ENCODE measurements at regions not wholly inside any gene's neighbourhood (a gene's known extent, or its start where the extent isn't known, plus 50 kb on each side); places are given as distances from the start of the nearest gene placed in this dataset.

GRCh38 chr9:20043035-20043434 lies 254.2 kb upstream of the SLC24A2 start:
- Histone ChIP-seq H3K4me1 (no peaks in the 10 kb centered on the region), H3K4me2 (0 out of 3 replicates have a peak overlapping the region, but pooled peaks have one; percentile 23), H3K27ac (no peak overlapping the region), H3K9me3 (no peaks in the 10 kb centered on the region), H3K4me3 (no peak overlapping the region)
- WGBS (ENCODE audit: missing lambda C conversion rate): 25% methylated on average over 3 of the region's 3 CpGs
- DNase-seq (ENCODE audit: low read depth in 1 of 2, low spot score in 1 of 2) (no peak), ATAC-seq (no peak), FAIRE-seq (no peak)
- TF ChIP-seq SMC3 (IDR thresholded peaks at IDR 0.05): no peak
- no peak for TF ChIP-seq HES2 (IDR thresholded peaks at IDR 0.05)
- TF ChIP-seq, protein P1, sequence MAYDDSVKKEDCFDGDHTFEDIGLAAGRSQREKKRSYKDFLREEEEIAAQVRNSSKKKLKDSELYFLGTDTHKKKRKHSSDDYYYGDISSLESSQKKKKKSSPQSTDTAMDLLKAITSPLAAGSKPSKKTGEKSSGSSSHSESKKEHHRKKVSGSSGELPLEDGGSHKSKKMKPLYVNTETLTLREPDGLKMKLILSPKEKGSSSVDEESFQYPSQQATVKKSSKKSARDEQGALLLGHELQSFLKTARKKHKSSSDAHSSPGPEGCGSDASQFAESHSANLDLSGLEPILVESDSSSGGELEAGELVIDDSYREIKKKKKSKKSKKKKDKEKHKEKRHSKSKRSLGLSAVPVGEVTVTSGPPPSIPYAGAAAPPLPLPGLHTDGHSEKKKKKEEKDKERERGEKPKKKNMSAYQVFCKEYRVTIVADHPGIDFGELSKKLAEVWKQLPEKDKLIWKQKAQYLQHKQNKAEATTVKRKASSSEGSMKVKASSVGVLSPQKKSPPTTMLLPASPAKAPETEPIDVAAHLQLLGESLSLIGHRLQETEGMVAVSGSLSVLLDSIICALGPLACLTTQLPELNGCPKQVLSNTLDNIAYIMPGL (CRISPR knock-in tag; IDR thresholded peaks at IDR 0.05; ENCODE audit: borderline replicate concordance): no peak
- TF ChIP-seq, protein P2, sequence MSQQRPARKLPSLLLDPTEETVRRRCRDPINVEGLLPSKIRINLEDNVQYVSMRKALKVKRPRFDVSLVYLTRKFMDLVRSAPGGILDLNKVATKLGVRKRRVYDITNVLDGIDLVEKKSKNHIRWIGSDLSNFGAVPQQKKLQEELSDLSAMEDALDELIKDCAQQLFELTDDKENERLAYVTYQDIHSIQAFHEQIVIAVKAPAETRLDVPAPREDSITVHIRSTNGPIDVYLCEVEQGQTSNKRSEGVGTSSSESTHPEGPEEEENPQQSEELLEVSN (IDR thresholded peaks at IDR 0.05; ENCODE audit: borderline replicate concordance, low read depth): no peak
- TF ChIP-seq RNF2 (IDR thresholded peaks at IDR 0.05; ENCODE audit: borderline replicate concordance, low read depth): no peak
- no peak for TF ChIP-seq ESRRA (IDR thresholded peaks at IDR 0.05; ENCODE audit: borderline replicate concordance, low read length)
- no peak for TF ChIP-seq ZC3H11A (IDR thresholded peaks at IDR 0.05)
- TF ChIP-seq EHMT2 (IDR thresholded peaks at IDR 0.05; ENCODE audit: low read depth): no peak
- TF ChIP-seq RFX5 (IDR thresholded peaks at IDR 0.05): no peak
- no peak for TF ChIP-seq HOXB5 (CRISPR knock-in tag; IDR thresholded peaks at IDR 0.05)
- no peak for TF ChIP-seq PHF8 (IDR thresholded peaks at IDR 0.05; ENCODE audit: borderline replicate concordance, low read depth)
- TF ChIP-seq, protein P3, sequence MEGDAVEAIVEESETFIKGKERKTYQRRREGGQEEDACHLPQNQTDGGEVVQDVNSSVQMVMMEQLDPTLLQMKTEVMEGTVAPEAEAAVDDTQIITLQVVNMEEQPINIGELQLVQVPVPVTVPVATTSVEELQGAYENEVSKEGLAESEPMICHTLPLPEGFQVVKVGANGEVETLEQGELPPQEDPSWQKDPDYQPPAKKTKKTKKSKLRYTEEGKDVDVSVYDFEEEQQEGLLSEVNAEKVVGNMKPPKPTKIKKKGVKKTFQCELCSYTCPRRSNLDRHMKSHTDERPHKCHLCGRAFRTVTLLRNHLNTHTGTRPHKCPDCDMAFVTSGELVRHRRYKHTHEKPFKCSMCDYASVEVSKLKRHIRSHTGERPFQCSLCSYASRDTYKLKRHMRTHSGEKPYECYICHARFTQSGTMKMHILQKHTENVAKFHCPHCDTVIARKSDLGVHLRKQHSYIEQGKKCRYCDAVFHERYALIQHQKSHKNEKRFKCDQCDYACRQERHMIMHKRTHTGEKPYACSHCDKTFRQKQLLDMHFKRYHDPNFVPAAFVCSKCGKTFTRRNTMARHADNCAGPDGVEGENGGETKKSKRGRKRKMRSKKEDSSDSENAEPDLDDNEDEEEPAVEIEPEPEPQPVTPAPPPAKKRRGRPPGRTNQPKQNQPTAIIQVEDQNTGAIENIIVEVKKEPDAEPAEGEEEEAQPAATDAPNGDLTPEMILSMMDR (IDR thresholded peaks at IDR 0.05): no peak
- TF ChIP-seq NFE2L2 (conservative IDR thresholded peaks at IDR 0.05; ENCODE audit: low read length): no peak
- TF ChIP-seq CHD4 (IDR thresholded peaks at IDR 0.05; ENCODE audit: borderline replicate concordance): no peak
- no peak for TF ChIP-seq CEBPB (IDR thresholded peaks at IDR 0.05)
- no peak for TF ChIP-seq NR3C1 (IDR thresholded peaks at IDR 0.05)
- ChIA-PET POLR2A (no interaction called here), CTCF (no interaction called here)

DNA sequence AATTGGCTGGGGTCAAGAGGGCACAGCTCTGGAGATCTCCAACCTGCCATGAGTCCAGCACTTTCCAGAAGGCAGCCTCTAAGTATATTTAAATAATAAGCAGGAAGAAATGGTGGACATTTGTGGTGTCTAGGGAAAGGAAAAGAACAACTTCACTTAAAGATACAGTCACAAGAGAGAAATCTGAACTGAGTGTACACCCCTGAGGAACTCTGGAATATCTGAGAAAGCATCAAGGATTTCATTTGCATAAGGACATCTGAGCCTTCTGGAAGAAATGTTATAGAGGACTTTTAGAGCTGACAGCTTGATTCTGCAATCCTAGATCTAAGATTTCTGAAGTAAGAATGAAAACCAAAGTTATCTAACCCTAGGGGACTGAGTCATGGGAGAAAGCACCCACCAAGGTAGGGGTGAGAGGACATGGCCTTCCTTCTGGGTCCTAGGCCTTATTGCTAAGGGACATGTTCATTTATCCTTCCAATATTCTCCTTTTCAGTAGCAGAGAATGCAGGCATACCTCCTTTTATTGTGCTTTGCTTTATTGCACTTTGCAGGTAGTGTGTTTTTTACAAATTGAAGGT lies 253.4 kb upstream of the SLC24A2 start:
- TF ChIP-seq NR3C1 (IDR thresholded peaks at IDR 0.05): no peak
- TF ChIP-seq, protein P4, sequence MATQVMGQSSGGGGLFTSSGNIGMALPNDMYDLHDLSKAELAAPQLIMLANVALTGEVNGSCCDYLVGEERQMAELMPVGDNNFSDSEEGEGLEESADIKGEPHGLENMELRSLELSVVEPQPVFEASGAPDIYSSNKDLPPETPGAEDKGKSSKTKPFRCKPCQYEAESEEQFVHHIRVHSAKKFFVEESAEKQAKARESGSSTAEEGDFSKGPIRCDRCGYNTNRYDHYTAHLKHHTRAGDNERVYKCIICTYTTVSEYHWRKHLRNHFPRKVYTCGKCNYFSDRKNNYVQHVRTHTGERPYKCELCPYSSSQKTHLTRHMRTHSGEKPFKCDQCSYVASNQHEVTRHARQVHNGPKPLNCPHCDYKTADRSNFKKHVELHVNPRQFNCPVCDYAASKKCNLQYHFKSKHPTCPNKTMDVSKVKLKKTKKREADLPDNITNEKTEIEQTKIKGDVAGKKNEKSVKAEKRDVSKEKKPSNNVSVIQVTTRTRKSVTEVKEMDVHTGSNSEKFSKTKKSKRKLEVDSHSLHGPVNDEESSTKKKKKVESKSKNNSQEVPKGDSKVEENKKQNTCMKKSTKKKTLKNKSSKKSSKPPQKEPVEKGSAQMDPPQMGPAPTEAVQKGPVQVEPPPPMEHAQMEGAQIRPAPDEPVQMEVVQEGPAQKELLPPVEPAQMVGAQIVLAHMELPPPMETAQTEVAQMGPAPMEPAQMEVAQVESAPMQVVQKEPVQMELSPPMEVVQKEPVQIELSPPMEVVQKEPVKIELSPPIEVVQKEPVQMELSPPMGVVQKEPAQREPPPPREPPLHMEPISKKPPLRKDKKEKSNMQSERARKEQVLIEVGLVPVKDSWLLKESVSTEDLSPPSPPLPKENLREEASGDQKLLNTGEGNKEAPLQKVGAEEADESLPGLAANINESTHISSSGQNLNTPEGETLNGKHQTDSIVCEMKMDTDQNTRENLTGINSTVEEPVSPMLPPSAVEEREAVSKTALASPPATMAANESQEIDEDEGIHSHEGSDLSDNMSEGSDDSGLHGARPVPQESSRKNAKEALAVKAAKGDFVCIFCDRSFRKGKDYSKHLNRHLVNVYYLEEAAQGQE (IDR thresholded peaks at IDR 0.05): no peak
- no peak for TF ChIP-seq RNF2 (IDR thresholded peaks at IDR 0.05; ENCODE audit: borderline replicate concordance, low read depth)
- no peak for FAIRE-seq
- no peak for ATAC-seq
- H3K27ac ChIP-seq: no peak overlapping the region
- H3K9me3 ChIP-seq: no peaks in the 10 kb centered on the region
- CTCF ChIA-PET: no interaction called here
- no peak overlapping the region for H3K4me2 ChIP-seq
- POLR2A ChIA-PET: no interaction called here
- DNase-seq (ENCODE audit: low read depth in 1 of 2, low spot score in 1 of 2): no peak
- no peak overlapping the region for H3K4me3 ChIP-seq
- no peaks in the 10 kb centered on the region for H3K4me1 ChIP-seq
